GM19043 (cell line): ENCODE measurements at regions not wholly inside any gene's neighbourhood (a gene's known extent, or its start where the extent isn't known, plus 50 kb on each side); places are given as distances from the start of the nearest gene placed in this dataset.
"Not testable (repeated sequence)": the region's sequence is repeated elsewhere in the genome, so short reads cannot be mapped to it uniquely, and the experiment has no call there.

Experiments used
- ATAC-seq: cut with Tn5 transposase; IDR thresholded peaks from one replicate; pipeline ENCODE4 v1.9.1; 2021; ENCODE audit warnings: low read depth; ENCODE audit not compliant: unreplicated experiment

- no peak for ATAC-seq
Observed at GRCh38 chrX:150051096-150051495, 112.8 kb upstream of the EOLA2 start.

- no peak for ATAC-seq
Observed at GRCh38 chrX:150052226-150052625, 113.9 kb upstream of the EOLA2 start.

GRCh38 chrX:150058728-150059127 lies 120.4 kb upstream of the EOLA2 start:
- ATAC-seq: no peak

GRCh38 chrX:150060406-150060805 lies 122.1 kb upstream of the EOLA2 start:
- no peak for ATAC-seq

- no peak for ATAC-seq
Observed at GRCh38 chrX:150062292-150063137, 124.2 kb upstream of the EOLA2 start.

- no peak for ATAC-seq
Observed at GRCh38 chrX:150063138-150063518, 124.8 kb upstream of the EOLA2 start.

- ATAC-seq: no peak
Observed at GRCh38 chrX:150063674-150064073, 125.4 kb upstream of the EOLA2 start.

- no peak for ATAC-seq
Observed at GRCh38 chrX:150074175-150074574, 135.9 kb upstream of the EOLA2 start.

GRCh38 chrX:150080497-150080896 lies 142.2 kb upstream of the EOLA2 start:
- no peak for ATAC-seq

GRCh38 chrX:150081076-150081475 lies 142.8 kb upstream of the EOLA2 start:
- ATAC-seq: no peak

GRCh38 chrX:150084496-150085229 lies 146.4 kb upstream of the EOLA2 start:
- no peak for ATAC-seq

GRCh38 chrX:150085881-150086280 lies 147.6 kb upstream of the EOLA2 start:
- ATAC-seq: no peak

GRCh38 chrX:150086371-150086770 lies 148.1 kb upstream of the EOLA2 start:
- ATAC-seq: no peak

- ATAC-seq: no peak
Observed at GRCh38 chrX:150087612-150088011, 149.3 kb upstream of the EOLA2 start.

- ATAC-seq: no peak
Observed at GRCh38 chrX:150088042-150088441, 149.8 kb upstream of the EOLA2 start.

- no peak for ATAC-seq
Observed at GRCh38 chrX:150088766-150089518, 150.7 kb upstream of the EOLA2 start.

- not testable (repeated sequence) for ATAC-seq
Observed at GRCh38 chrX:150091300-150091699, 153.0 kb upstream of the EOLA2 start.

- ATAC-seq: no peak
Observed at GRCh38 chrX:150092549-150092948, 154.3 kb upstream of the EOLA2 start.

GRCh38 chrX:150094375-150094774 lies 156.1 kb upstream of the EOLA2 start:
- no peak for ATAC-seq

- no peak for ATAC-seq
Observed at GRCh38 chrX:150094996-150095395, 156.7 kb upstream of the EOLA2 start.

- ATAC-seq: no peak
Observed at GRCh38 chrX:150099316-150099715, 161.0 kb upstream of the EOLA2 start.
